Endothelial cell of umbilical vein (primary cell): ENCODE measurements at regions not wholly inside any gene's neighbourhood (a gene's known extent, or its start where the extent isn't known, plus 50 kb on each side); places are given as distances from the start of the nearest gene placed in this dataset.

Source experiments
- CTCF ChIP-seq, 2 donors: IDR thresholded peaks; 1 replicate in 1 of 2; 2 replicates in 1 of 2; pipeline ENCODE4 v1.5.1; 2011; ENCODE audit warnings: low read length in 2 of 2, mild to moderate bottlenecking in 2 of 2, moderate library complexity in 2 of 2, control low read depth in 1 of 2, inconsistent platforms in 1 of 2, low read depth in 1 of 2; ENCODE audit not compliant: insufficient read depth in 1 of 2; ENCODE audit errors: extremely low read depth in 1 of 2
- EZH2 ChIP-seq: IDR thresholded peaks from 2 replicates; pipeline ENCODE4 v1.6.1; 2012; ENCODE audit warnings: borderline replicate concordance, low read depth, mild to moderate bottlenecking, moderate library complexity, low read length, inconsistent platforms; ENCODE audit not compliant: severe bottlenecking
- FOS ChIP-seq: IDR thresholded peaks from 2 replicates; pipeline ENCODE4 v1.6.1; 2011; ENCODE audit warnings: mild to moderate bottlenecking, low read length, moderate library complexity, borderline replicate concordance; ENCODE audit not compliant: insufficient read depth
- GATA2 ChIP-seq: IDR thresholded peaks from 2 replicates; pipeline ENCODE4 v1.7.0; 2011; ENCODE audit warnings: low read depth, mild to moderate bottlenecking, moderate library complexity, mixed read lengths, low read length; ENCODE audit not compliant: insufficient read length, insufficient read depth
- JUN ChIP-seq: IDR thresholded peaks from 2 replicates; pipeline ENCODE4 v1.6.1; 2011; ENCODE audit warnings: borderline replicate concordance, low read depth; ENCODE audit not compliant: insufficient read length, insufficient read depth
- MAX ChIP-seq: IDR thresholded peaks from 2 replicates; pipeline ENCODE4 v1.6.1; 2011; ENCODE audit not compliant: insufficient read depth, insufficient read length
- MYC ChIP-seq: IDR thresholded peaks from one replicate; pipeline ENCODE4 v1.6.1; 2011; ENCODE audit warnings: mild to moderate bottlenecking, low read depth, low read length
- POLR2A ChIP-seq: IDR thresholded peaks from 2 replicates; pipeline ENCODE4 v1.6.1; 2012; ENCODE audit warnings: low read depth, mild to moderate bottlenecking, control low read depth, low read length
- POLR2AphosphoS5 ChIP-seq: IDR thresholded peaks from 2 replicates; pipeline ENCODE4 v1.6.1; 2012; ENCODE audit warnings: low read depth, mild to moderate bottlenecking, control low read depth, low read length, moderate library complexity; ENCODE audit not compliant: insufficient read depth

GRCh38 chrX:95878874-95879273 lies 805.8 kb upstream of the DIAPH2 start:
- TF ChIP-seq POLR2A: no peak
- no peak for TF ChIP-seq MAX
- no peak for TF ChIP-seq CTCF (IDR thresholded peaks at IDR 0.05; ENCODE audit: extremely low read depth in 1 of 2, insufficient read depth in 1 of 2, low read depth in 1 of 2, low read length in 2 of 2)
- TF ChIP-seq JUN: no peak
- no peak for TF ChIP-seq EZH2
- no peak for TF ChIP-seq POLR2AphosphoS5
- TF ChIP-seq MYC: no peak
- no peak for TF ChIP-seq FOS
- TF ChIP-seq GATA2: no peak
